Activated T-helper 1 cell treated with anti-CD3 and anti-CD28 coated beads, Interleukin-12 subunit alpha, Interleukin-12 subunit beta, Interleukin-2, Interleukin-4 antibody, amounts not matched to agents 30 ng/mL and 10 ng/mL and 1 ng/mL, durations not matched to agents 14 hours and 24 hours and 36 hours (primary cell): ENCODE measurements at regions not wholly inside any gene's neighbourhood (a gene's known extent, or its start where the extent isn't known, plus 50 kb on each side); places are given as distances from the start of the nearest gene placed in this dataset.
"Not testable (repeated sequence)": the region's sequence is repeated elsewhere in the genome, so short reads cannot be mapped to it uniquely, and the experiment has no call there.

ENCODE experiments used
- DNase-seq: peaks from one replicate; pipeline ENCODE4 v3.0.0; 2021; ENCODE audit warnings: low spot score
- H3K27ac Mint-ChIP-seq: one replicate; pipeline ENCODE4 v1.8.0; 2021; ENCODE audit warnings: mild to moderate bottlenecking, mixed read lengths
- H3K27me3 Mint-ChIP-seq: one replicate; pipeline ENCODE4 v1.8.0; 2022; ENCODE audit warnings: mild to moderate bottlenecking, moderate library complexity, mixed read lengths; ENCODE audit not compliant: insufficient read depth
- H3K36me3 Mint-ChIP-seq: one replicate; pipeline ENCODE4 v1.8.0; 2021; ENCODE audit warnings: low read depth, mixed read lengths
- H3K4me1 Mint-ChIP-seq: one replicate; pipeline ENCODE4 v1.8.0; 2021; ENCODE audit warnings: low read depth, mixed read lengths
- H3K4me3 Mint-ChIP-seq: one replicate; pipeline ENCODE4 v1.8.0; 2021; ENCODE audit warnings: mild to moderate bottlenecking, moderate library complexity, mixed read lengths
- H3K9me3 Mint-ChIP-seq: one replicate; pipeline ENCODE4 v1.8.0; 2021; ENCODE audit warnings: mixed read lengths
- intact Hi-C: fragments of 100-400 bp; cut with micrococcal nuclease; formaldehyde crosslinking; loops from one replicate; pipeline ENCODE4 v1.15.1; 2024

DNA sequence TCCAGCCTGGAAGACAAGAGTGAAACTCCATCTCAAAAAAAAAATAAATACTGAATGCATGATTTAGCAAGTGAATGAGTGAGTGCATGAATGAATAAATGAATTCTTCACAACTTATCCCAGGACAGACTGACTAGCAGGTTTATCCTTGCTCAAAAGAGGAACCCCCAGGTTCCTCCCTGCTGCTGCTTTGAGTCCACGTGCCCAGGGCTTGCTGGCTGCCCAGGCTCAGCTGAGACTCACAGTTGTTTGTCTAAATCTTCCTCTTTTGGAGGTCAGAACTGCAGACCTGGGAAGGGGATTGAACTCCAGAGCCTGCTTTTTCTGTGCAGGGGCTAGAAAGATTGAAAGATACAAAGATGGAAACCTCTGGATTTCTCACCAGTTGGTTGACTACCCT, 117.4 kb upstream of the TMEM45B start:
- H3K27ac Mint-ChIP-seq, result no peak overlapping the region
- H3K9me3 Mint-ChIP-seq, result no peaks in the 10 kb centered on the region
- intact Hi-C loops, result no loop called here
- no peak for DNase-seq
- H3K4me1 Mint-ChIP-seq, result peaks cover 5% of the 10 kb centered on the region
- H3K36me3 Mint-ChIP-seq, result no peaks in the 10 kb centered on the region
- H3K4me3 Mint-ChIP-seq, result no peak overlapping the region
- H3K27me3 Mint-ChIP-seq, result no peaks in the 10 kb centered on the region

DNA sequence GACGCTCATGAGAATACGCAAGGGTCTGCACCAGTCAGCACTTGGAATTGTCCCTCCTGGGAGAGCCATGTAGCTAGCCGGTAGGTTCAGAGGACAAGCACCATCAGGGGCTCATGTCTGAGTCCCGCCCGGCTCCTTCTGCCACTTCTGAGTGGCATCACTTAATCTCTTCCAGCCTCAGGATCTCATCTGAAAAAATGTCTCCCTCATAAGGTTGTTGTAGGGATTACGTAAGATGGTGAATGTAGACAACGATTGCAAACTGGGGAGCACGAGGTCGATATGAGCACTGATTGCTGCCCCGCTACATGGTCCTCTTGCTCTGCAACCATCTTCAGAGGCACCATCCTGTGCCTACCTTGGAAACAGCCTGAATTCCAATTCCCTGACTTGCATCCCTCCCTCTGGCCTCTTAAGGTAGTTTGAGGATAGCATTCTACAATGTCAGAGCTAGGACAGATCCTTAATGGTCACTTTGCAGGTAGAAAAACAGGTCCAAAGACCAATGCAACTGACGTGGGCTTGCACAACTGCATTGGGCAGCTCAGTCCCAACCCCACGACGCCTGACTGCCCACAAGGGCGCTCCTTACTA, 115.8 kb upstream of the TMEM45B start:
- H3K27ac Mint-ChIP-seq, result no peak overlapping the region
- intact Hi-C loops, result no loop called here
- no peak for DNase-seq
- H3K9me3 Mint-ChIP-seq, result no peaks in the 10 kb centered on the region
- H3K27me3 Mint-ChIP-seq, result no peaks in the 10 kb centered on the region
- no peaks in the 10 kb centered on the region for H3K36me3 Mint-ChIP-seq
- H3K4me3 Mint-ChIP-seq, result no peak overlapping the region
- H3K4me1 Mint-ChIP-seq, result peaks cover 5% of the 10 kb centered on the region

DNA sequence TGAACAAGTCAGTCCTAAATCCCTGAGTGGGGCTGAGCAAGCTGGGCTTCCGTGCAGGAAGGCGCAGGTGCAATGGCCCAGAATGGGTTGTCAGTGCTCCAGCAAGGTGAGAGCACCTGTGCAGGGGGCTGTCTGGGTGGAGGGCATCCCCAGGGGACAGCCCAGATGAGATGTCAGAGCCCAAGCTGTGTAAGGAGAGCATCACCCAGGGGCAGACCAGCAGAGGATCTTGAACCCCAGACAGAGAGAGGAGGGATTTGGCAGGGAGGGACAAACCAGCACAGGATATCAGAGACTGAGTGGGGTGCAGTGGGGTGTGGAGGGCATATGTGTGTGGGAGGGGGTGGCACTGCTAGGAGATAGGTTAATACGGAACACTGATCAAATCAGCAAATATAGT, 114.9 kb upstream of the TMEM45B start:
- H3K4me3 Mint-ChIP-seq, result no peak overlapping the region
- H3K4me1 Mint-ChIP-seq, result peaks cover 3% of the 10 kb centered on the region
- intact Hi-C loops, result no loop called here
- H3K27me3 Mint-ChIP-seq, result no peaks in the 10 kb centered on the region
- no peaks in the 10 kb centered on the region for H3K9me3 Mint-ChIP-seq
- H3K36me3 Mint-ChIP-seq, result no peaks in the 10 kb centered on the region
- no peak for DNase-seq
- no peak overlapping the region for H3K27ac Mint-ChIP-seq

DNA sequence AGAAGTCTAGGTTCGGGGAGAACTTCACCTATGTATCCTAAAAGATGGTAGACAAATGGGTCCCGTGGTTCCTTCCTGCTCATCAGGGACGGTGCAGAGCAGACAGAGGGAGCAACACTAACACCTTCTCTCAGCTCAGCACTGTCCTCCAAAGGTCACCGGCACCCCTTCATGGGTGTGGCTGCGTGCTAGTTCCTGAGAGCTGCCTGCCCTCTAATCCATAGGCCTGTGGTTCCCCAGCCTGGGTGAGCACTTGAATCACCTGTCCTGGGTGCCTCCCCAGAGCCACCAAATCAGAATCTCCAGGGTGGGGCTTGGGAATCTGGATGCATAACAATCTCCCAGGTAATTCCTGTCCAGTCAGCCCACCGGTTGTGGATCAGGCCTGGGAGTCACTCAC, 113.9 kb upstream of the TMEM45B start:
- intact Hi-C loops, result no loop called here
- DNase-seq, result no peak
- H3K36me3 Mint-ChIP-seq, result no peaks in the 10 kb centered on the region
- no peaks in the 10 kb centered on the region for H3K9me3 Mint-ChIP-seq
- no peak overlapping the region for H3K4me3 Mint-ChIP-seq
- no peaks in the 10 kb centered on the region for H3K27me3 Mint-ChIP-seq
- H3K4me1 Mint-ChIP-seq, result no peaks in the 10 kb centered on the region
- H3K27ac Mint-ChIP-seq, result no peak overlapping the region

DNA sequence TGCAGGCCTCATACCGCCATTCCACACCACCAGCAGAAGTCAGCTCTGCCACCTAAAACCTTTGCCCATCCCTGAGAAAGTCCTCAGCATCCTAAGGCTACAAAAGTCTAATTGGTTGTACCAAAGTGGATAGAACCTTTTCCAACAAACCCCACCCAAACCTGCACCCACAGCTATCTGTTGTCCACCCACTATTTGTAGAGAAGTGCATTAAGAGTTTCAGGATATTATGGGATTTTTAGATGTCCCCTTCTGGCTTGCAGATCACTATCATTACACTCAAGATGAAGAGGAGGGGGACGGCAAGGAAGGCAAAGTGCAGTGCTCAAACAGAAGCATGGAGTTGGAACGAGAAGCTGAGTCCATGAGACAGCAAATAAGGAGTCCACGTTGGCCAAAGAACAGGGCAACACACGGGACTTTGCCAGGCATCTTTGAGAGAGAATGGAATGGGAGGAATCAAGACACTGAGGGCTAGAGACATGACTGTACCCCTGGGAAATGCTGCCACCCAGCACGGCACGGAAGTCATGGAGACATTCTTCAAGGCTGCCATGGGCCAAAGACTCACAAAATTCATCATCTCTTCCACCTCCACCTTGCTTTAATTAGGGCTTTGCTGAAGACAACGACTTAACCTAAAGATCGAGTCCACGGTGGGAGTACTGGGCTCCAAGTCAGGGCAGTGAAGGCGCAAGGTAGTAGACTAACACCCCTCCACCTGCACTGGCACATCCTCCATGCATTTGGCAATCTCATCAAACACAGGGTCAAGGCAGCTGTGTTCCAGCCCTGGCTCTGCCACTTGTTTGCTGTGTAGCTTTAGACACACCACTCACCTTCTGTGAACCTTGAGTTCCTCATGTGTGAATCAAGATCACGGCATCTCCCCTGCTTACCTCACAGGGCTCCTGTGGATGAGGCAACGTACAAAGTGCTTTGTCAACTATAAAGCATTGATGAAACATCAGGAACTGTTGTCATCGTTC, 112.9 kb upstream of the TMEM45B start:
- intact Hi-C loops, result no loop called here
- no peaks in the 10 kb centered on the region for H3K27me3 Mint-ChIP-seq
- no peaks in the 10 kb centered on the region for H3K4me1 Mint-ChIP-seq
- H3K27ac Mint-ChIP-seq, result no peak overlapping the region
- no peak overlapping the region for H3K4me3 Mint-ChIP-seq
- H3K36me3 Mint-ChIP-seq, result no peaks in the 10 kb centered on the region
- no peaks in the 10 kb centered on the region for H3K9me3 Mint-ChIP-seq
- DNase-seq, result no peak

DNA sequence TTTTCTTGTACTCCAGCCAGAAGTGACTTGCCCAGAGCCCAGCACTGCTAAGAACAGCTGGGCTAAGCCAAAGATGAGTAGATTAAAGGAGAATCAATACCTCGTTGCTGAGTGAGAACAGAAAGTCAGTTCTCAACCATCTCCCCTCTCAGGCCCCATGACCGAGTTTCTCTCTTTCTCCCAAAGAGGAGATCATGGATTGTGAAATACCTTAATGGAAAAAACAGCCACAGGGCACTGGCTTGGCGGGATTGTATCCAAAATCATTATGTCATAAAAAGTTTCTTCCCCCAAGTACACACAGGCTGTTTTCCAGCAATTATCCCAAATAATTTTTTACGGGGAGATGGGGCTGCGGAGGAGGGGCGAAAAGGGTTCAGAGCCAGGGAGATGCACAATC, 111.8 kb upstream of the TMEM45B start:
- H3K4me1 Mint-ChIP-seq, result no peaks in the 10 kb centered on the region
- no peaks in the 10 kb centered on the region for H3K36me3 Mint-ChIP-seq
- no peak for DNase-seq
- no peaks in the 10 kb centered on the region for H3K9me3 Mint-ChIP-seq
- no peaks in the 10 kb centered on the region for H3K27me3 Mint-ChIP-seq
- no peak overlapping the region for H3K27ac Mint-ChIP-seq
- intact Hi-C loops, result no loop called here
- no peak overlapping the region for H3K4me3 Mint-ChIP-seq

DNA sequence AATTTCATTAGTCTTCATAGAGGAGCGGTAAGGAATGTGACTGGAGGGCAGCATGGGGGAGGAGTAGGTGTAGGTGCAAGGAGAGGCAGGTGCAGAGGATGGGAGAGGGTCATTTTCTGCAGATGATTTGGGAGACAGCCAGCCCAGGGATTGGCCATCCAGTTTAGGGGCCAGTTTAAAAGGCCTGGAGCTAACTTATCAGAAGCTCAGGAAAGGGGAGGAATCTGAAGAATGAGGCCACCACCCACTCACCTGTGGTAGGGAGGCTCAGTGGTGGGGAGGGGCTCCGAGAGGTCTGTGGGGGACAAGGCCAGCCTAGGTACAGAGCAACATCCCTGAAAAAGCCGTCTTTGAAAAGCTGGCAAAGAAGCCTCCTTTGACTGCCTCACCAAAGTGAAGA, 110.8 kb upstream of the TMEM45B start:
- no peaks in the 10 kb centered on the region for H3K27me3 Mint-ChIP-seq
- no peaks in the 10 kb centered on the region for H3K9me3 Mint-ChIP-seq
- H3K36me3 Mint-ChIP-seq, result no peaks in the 10 kb centered on the region
- no peak overlapping the region for H3K4me3 Mint-ChIP-seq
- intact Hi-C loops, result no loop called here
- no peak for DNase-seq
- no peak overlapping the region for H3K27ac Mint-ChIP-seq
- H3K4me1 Mint-ChIP-seq, result no peaks in the 10 kb centered on the region

DNA sequence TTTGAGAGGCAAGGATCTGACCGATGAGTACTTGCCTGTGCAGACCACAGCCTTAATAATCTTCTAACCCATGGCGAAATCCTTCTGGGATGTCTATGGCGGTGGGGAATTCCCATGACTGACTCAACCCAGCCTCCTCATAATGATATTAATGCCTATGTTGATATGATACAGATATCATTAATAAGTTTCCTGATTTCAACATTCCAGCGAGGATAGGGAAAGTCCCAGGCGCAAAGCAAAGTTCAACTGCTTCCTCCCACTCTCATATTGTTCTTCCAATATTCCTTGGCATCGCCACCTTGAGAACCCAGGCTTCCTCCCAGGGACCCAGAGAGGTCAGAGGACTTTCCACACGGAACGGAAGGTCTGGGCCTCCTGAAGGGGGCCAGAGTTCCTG, 110.3 kb upstream of the TMEM45B start:
- H3K4me1 Mint-ChIP-seq, result no peaks in the 10 kb centered on the region
- H3K27me3 Mint-ChIP-seq, result no peaks in the 10 kb centered on the region
- no peak for DNase-seq
- no peak overlapping the region for H3K27ac Mint-ChIP-seq
- H3K36me3 Mint-ChIP-seq, result no peaks in the 10 kb centered on the region
- H3K4me3 Mint-ChIP-seq, result no peak overlapping the region
- intact Hi-C loops, result no loop called here
- H3K9me3 Mint-ChIP-seq, result no peaks in the 10 kb centered on the region

DNA sequence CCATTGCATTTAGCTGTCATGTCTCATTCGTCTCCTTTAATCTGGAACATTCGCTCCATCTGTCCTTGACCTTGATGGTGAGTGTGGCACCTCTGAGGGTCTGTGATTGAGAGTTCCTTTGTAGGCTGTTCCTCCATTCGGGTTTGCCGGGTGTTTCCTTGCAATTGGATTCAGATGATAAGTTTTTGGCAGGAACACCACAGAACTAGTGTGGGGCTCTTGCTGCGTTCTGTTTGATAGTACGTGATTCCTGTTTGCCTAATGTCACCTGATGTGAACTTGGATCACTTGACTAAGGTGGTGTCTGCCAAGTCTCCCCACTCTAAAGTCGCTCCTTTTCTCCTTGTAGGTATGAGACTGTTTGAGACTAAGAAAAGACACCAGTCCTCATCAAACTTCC, 109.7 kb upstream of the TMEM45B start:
- Mint-ChIP-seq H3K9me3 (no peaks in the 10 kb centered on the region), H3K4me3 (no peak overlapping the region), H3K4me1 (no peaks in the 10 kb centered on the region), H3K27me3 (no peaks in the 10 kb centered on the region), H3K27ac (no peak overlapping the region), H3K36me3 (no peaks in the 10 kb centered on the region)
- no peak for DNase-seq
- intact Hi-C loops, result no loop called here

DNA sequence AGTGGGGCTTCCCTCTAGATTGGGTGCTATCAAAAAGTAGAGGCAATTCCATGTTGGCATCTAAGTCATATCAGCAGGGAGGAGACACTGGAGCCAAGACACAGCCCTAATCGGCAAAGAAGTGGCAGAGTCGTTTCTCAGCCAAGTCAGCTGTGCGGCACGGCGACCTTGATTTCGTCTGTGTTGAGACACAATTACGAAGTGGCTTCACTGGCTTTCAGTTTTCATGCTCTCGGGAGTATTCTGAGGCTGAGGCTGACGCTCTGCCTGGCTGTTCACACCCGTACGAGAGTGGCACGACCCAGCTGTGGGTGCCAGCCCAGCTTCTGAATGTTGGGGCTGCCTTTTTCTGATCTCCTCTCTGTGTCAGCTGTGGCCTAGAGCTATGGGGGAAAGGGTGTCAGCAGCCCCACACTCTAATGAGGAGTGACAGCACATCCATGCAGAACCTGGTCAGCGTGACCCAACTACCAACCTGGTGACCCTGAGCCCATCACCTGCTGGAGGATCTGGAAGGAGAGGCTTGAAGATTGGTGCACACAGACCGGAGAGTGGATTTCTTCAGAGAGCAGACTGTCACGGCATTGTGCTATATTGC, 105.7 kb upstream of the TMEM45B start:
- no peaks in the 10 kb centered on the region for H3K9me3 Mint-ChIP-seq
- H3K4me3 Mint-ChIP-seq, result no peak overlapping the region
- no peak for DNase-seq
- intact Hi-C loops, result no loop called here
- no peak overlapping the region for H3K27ac Mint-ChIP-seq
- no peaks in the 10 kb centered on the region for H3K36me3 Mint-ChIP-seq
- H3K27me3 Mint-ChIP-seq, result no peaks in the 10 kb centered on the region
- no peaks in the 10 kb centered on the region for H3K4me1 Mint-ChIP-seq

DNA sequence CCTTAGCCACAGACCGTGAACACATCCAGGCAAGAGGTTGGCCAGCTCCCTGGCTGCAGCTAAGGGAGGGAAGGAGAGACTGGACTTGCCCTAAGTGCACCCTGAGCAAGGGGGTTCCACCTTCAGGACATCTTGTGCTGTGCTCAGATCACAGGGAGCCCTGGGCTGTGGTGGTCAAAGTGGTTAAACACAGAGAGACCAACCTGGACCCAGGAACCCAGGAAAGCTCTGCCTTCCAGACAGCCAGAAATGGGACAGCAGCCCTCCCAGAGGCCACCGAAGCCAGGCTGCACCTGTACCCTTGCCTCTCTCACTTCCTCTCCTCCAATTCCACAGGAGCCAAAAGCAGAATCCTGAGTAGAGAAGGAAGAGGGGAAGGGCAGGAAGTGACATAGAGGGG, 105.2 kb upstream of the TMEM45B start:
- no peaks in the 10 kb centered on the region for H3K9me3 Mint-ChIP-seq

DNA sequence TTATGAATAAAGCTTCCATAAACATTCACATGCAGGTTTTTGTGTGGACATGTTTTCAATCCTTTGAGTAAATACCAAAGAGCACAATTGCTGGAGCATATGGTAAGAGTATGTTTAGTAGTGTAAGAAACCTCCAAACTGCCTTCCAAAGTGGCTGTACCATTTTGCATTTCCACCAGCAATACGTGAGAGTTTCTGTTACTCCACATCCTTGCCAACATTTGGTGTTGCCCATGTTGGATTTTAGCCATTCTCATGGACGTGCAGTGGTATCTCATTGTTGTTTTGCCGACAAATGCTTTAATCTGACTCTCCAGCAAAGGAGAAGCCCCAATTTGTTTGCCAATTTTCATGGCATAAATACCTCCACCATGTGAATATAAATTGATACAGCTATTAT, 103.9 kb upstream of the TMEM45B start:
- H3K9me3 Mint-ChIP-seq, result no peaks in the 10 kb centered on the region
- no peaks in the 10 kb centered on the region for H3K4me1 Mint-ChIP-seq
- H3K27ac Mint-ChIP-seq, result no peak overlapping the region
- no peaks in the 10 kb centered on the region for H3K36me3 Mint-ChIP-seq
- no peak for DNase-seq
- peaks cover 3% of the 10 kb centered on the region for H3K27me3 Mint-ChIP-seq
- H3K4me3 Mint-ChIP-seq, result no peak overlapping the region
- intact Hi-C loops, result no loop called here

More for the DNA sequence above, 105.2 kb upstream of the TMEM45B start:
- no peak overlapping the region for H3K27ac Mint-ChIP-seq
- intact Hi-C loops, result no loop called here
- H3K36me3 Mint-ChIP-seq, result no peaks in the 10 kb centered on the region
- no peaks in the 10 kb centered on the region for H3K4me1 Mint-ChIP-seq
- peaks cover 3% of the 10 kb centered on the region for H3K27me3 Mint-ChIP-seq
- no peak overlapping the region for H3K4me3 Mint-ChIP-seq
- DNase-seq, result no peak

DNA sequence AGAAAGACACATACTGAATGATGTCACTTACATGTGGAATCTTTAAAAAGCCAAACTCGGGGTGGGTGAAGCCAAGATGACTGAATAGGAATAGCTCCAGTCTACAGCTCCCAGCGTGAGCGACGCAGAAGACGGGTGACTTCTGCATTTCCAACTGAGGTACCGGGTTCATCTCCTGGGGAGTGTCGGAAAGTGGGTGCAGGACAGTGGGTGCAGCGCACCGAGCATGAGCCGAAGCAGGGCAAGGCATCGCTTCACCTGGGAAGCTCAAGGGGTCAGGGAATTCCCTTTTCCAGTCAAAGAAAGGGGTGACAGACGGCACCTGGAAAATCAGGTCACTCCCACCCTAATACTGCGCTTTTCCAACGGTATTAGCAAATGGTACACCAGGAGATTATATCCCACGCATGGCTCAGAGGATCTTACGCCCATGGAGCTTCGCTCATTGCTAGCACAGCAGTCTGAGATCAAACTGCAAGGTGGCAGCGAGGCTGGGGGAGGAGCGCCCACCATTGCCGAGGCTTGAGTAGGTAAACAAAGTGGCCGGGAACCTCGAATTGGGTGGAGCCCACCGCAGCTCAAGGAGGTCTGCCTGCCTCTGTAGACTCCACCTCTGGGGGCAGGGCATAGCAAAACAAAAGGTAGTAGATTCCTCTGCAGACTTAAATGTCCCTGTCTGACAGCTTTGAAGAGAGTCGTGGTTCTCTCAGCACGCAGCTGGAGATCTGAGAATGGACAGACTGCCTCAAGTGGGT, 103.0 kb upstream of the TMEM45B start:
- H3K4me1 Mint-ChIP-seq, H3K36me3 Mint-ChIP-seq, H3K27ac Mint-ChIP-seq, intact Hi-C loops, DNase-seq, H3K4me3 Mint-ChIP-seq, H3K27me3 Mint-ChIP-seq, H3K9me3 Mint-ChIP-seq: not testable (repeated sequence)
